K562 (cell line): ENCODE measurements at regions not wholly inside any gene's neighbourhood (a gene's known extent, or its start where the extent isn't known, plus 50 kb on each side); places are given as distances from the start of the nearest gene placed in this dataset.

Experiments used
- CTCF ChIP-seq, 3 experiments: IDR thresholded peaks in 2 of 3; conservative IDR thresholded peaks in 1 of 3; 2 replicates each; pipeline ENCODE4 v1.5.1; 2011 to 2012; ENCODE audit warnings: low read length in 3 of 3, mild to moderate bottlenecking in 3 of 3, control low read depth in 2 of 3, improper control_type of control experiment in 1 of 3, inconsistent platforms in 1 of 3, low read depth in 1 of 3, mixed read lengths in 1 of 3, moderate library complexity in 1 of 3; ENCODE audit not compliant: insufficient read depth in 2 of 3
- KLF16 ChIP-seq: IDR thresholded peaks from 2 replicates; pipeline ENCODE4 v1.6.1; 2016; ENCODE audit warnings: antibody characterized with exemption
- KLF6 ChIP-seq: fragments of 250-450 bp; sonication (Bioruptor Pico); IDR thresholded peaks from 2 replicates; pipeline ENCODE4 v1.4.0; 2020; ENCODE audit warnings: mild to moderate bottlenecking, moderate library complexity, borderline replicate concordance
- MAX ChIP-seq: sonication (generic); formaldehyde crosslinking; IDR thresholded peaks from 2 replicates; pipeline ENCODE4 v1.9.0; 2022; ENCODE audit warnings: mild to moderate bottlenecking, missing genetic modification reagents
- PREB ChIP-seq: sonication (generic); formaldehyde crosslinking; IDR thresholded peaks from 2 replicates; pipeline ENCODE4 v1.8.1; 2023; ENCODE audit warnings: mild to moderate bottlenecking, missing genetic modification reagents
- RBFOX2 ChIP-seq: fragments of 200-400 bp; formaldehyde crosslinking; IDR thresholded peaks from 2 replicates; pipeline ENCODE4 v1.6.1; 2017; ENCODE audit warnings: low read depth, mild to moderate bottlenecking, low read length, moderate library complexity
- SMAD1 ChIP-seq: fragments of 150-350 bp; IDR thresholded peaks from 2 replicates; pipeline ENCODE4 v1.6.1; 2014; ENCODE audit warnings: low read length, low read depth; ENCODE audit not compliant: partially characterized antibody
- SMC3 ChIP-seq: conservative IDR thresholded peaks from 2 replicates; pipeline ENCODE4 v1.6.1; 2011; ENCODE audit warnings: low read depth, low read length, improper control_type of control experiment; ENCODE audit not compliant: insufficient read depth
- TEAD4 ChIP-seq, 2 experiments: sonication (generic) in 1 of 2; formaldehyde crosslinking in 1 of 2; IDR thresholded peaks; 2 replicates each; pipeline versions ENCODE4 v1.6.1 to v1.8.0; 2012 to 2022; ENCODE audit warnings: borderline replicate concordance in 1 of 2, inconsistent platforms in 1 of 2, low read length in 1 of 2, mild to moderate bottlenecking in 1 of 2, missing genetic modification reagents in 1 of 2
- ZKSCAN8 ChIP-seq: fragments of 200-800 bp; sonication (Bioruptor generic); IDR thresholded peaks from 2 replicates; pipeline ENCODE4 v1.6.1; 2016; ENCODE audit warnings: missing genetic modification characterization, missing compliant biosample characterization
- ZNF175 ChIP-seq: fragments of 200-800 bp; sonication (Bioruptor generic); IDR thresholded peaks from 2 replicates; pipeline ENCODE4 v1.6.1; 2016; ENCODE audit warnings: low read depth, mild to moderate bottlenecking, missing genetic modification characterization, missing compliant biosample characterization
- ZNF449 ChIP-seq: fragments of 250-450 bp; sonication (Bioruptor Pico); IDR thresholded peaks from 2 replicates; pipeline ENCODE4 v1.8.0; 2022; ENCODE audit warnings: moderate library complexity, mild to moderate bottlenecking, inconsistent platforms

GRCh38 chr2:5824126-5824525, 131.9 kb downstream of the SOX11 start:
- TF ChIP-seq ZKSCAN8 (CRISPR knock-in tag) = no peak
- TF ChIP-seq ZNF175 (CRISPR knock-in tag) = no peak
- TF ChIP-seq SMAD1 = no peak
- no peak for TF ChIP-seq RBFOX2
- TF ChIP-seq KLF6 (CRISPR knock-in tag) = no peak
- no peak for TF ChIP-seq KLF16
- TF ChIP-seq ZNF449 (CRISPR knock-in tag) = no peak
- no peak for TF ChIP-seq TEAD4 (IDR thresholded peaks at IDR 0.05; ENCODE audit: low read length)
- TF ChIP-seq TEAD4 (CRISPR knock-in tag; IDR thresholded peaks at IDR 0.05; ENCODE audit: borderline replicate concordance) = no peak
- no peak for TF ChIP-seq CTCF (IDR thresholded peaks at IDR 0.05 in 2 of 3, conservative IDR thresholded peaks at IDR 0.05 in 1 of 3; ENCODE audit: insufficient read depth in 2 of 3, low read depth in 1 of 3, low read length in 3 of 3)
- TF ChIP-seq SMC3 = no peak
- no peak for TF ChIP-seq PREB (CRISPR knock-in tag)
- no peak for TF ChIP-seq MAX (CRISPR knock-in tag)
